DLD1 (cell line): ENCODE measurements at regions not wholly inside any gene's neighbourhood (a gene's known extent, or its start where the extent isn't known, plus 50 kb on each side); places are given as distances from the start of the nearest gene placed in this dataset.

Experiments used
- in situ Hi-C: cut with HindIII; loops from 2 replicates; pipeline ENCODE4 v1.10.0; 2017; ENCODE audit warnings: low sequenced_read_pairs

DNA sequence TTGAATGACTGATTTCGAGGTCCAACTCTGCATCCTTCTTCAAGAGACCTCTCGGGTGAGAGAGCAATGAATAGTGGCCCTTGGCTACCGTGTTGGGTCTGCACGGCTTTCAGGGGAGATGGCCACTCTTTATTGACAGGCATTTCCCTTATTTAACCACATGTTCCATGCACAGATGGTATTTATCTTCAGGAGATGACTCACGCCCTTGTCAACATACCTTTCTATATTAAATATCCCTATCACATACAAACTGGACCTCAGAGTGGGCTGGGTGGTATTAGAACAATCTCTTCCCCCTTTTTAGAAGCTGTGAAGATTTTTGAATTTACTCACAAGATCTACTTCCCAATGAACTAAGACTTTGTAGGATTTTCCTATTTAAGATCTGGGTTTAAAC, 109.6 kb upstream of the CDC42EP3 start:
- in situ Hi-C loops = no loop called here

DNA sequence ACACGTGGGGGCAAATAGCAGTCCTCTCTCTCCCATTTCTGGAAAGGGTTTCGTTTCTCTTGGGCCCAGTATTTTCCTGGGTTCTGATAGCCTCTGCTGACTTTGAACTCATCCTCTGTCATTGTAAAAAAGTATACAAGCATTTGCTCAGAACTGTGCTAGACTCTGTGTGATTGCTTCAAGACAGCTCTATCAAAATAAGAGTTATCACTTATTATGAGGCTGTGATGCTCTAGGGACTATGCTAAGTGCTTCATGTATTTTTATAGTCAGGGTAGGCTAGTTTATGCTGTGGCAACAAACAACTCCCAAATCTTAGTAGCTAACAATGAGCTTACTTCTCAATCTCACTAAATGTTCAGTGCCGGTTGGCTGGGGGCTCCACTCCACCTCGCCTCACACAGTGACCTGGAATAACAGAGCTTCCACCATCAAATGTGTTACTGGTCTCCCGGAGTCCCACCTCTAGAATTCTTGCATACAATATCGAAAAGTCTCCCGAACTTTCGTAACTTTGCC, 110.8 kb upstream of the CDC42EP3 start:
- in situ Hi-C loops = no loop called here

DNA sequence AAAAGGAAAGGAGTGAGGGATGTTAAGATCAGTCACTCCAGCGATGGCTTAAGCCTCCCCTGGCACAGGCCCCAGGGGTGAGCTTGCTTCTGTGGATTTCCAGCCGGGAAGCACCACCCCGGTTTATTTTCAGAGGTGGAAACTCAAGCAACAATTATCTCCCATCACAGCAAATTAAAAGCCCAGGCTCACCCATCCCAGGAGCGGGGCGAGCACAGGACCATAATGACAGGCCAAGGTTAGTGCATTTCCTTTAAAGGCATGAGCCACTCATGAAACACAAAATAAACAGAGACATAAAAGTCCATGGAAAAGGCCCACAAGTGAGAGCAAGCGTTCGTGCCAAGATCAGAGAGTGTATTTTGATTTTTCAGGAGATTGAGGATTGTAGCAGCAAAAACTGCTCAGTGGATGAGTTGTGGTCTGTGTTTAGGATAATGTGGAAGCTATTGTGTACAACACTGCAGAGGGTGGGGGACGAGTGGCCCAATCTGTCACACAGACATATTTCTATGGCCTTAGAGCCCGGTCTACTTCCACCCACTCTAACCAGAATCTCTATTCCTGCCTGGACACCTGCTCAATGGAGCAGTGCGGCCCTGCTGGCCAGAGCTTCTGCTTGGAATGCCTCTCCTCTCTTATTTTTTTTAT, 111.4 kb upstream of the CDC42EP3 start:
- in situ Hi-C loops = no loop called here

DNA sequence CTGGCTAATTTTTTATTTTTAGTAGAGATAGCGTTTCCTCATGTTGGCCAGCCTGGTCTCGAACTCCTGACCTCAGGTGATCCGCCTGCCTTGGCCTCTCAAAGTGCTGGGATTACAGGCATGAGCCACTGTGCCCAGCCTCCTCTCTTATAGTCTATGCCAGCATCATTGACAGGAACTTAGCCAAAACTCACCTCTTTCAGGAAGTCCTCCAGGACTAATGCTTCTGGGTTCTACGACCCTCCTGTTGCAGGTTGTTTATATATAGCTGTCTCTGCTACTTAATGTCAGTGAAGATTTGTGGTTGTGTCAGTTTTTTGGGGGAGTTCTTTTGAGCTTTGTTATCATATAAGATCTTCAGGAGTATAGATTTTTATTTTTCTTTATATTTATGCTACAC, 112.1 kb upstream of the CDC42EP3 start:
- in situ Hi-C loops = no loop called here

DNA sequence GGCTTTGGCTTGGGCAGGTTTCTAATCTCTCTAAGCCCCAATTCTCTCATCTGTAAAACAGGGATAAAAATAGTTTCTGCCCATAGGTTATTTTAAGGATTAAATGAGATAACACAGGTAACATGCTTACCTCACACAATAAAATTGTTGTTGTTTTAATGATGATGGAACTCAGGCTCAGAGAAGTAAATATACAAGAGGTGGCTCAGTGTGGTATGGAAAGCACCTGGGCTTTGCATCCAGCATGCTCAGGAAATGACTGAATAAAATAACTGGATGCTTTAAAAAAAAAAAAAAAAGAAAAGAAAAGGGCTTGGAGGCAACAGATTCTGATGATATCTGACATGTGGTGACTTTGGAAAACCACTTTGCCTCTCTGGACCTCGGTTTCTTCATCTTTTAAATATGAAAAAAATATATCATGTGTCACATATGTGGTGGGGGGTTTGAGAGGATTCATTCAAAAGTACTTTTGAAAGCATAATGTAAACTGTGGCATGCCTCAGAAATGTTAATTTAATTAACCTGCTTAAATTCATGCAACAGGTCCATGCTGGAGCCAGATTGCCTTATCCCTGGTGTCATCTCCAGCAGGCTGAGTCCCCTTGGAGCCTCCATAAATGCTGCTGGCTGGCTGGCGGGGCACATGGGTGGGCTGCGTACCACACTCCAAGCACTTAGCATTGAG, 112.8 kb upstream of the CDC42EP3 start:
- in situ Hi-C loops = no loop called here

DNA sequence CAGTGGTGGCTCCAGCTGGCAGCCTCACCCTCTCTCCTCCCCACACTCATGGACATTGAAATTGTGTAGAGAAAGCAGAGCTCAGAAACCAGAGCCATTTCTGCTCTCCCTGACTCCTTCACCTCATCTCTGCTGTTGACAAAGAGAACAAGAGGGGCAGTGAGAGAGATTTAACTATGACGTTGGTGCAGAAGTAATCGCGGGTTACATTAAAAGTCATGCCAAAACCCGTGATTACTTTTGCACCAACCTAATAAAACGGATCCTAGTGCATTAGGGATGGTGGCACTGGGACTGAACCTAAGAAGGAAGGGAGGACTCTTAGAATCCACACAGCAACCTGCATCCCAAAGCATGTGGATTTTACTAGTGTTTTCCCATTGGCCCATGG, 113.3 kb upstream of the CDC42EP3 start:
- in situ Hi-C loops = no loop called here

DNA sequence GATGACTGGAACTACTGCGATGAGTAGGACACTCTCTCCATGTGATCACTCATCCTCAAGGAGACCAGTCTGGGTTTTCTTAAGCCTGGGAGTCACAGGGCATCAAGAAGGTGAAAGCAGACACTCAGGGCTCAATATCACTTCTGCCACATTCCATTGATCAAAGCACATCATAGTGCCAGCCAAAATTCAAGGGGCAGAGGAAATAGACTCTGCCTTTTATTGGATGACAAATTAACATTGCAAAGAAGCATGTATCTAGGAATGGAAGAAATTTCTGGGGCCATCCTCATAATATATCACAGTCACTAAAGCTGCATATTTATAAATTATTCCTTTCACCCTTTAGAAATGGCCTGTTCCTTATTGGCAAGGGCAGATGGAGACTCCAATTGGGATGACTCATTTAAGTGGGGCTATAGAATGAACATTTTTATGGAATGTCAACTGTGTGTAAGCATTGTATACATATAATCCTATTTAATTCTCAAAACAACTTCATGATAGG, 114.8 kb upstream of the CDC42EP3 start:
- in situ Hi-C loops = no loop called here

DNA sequence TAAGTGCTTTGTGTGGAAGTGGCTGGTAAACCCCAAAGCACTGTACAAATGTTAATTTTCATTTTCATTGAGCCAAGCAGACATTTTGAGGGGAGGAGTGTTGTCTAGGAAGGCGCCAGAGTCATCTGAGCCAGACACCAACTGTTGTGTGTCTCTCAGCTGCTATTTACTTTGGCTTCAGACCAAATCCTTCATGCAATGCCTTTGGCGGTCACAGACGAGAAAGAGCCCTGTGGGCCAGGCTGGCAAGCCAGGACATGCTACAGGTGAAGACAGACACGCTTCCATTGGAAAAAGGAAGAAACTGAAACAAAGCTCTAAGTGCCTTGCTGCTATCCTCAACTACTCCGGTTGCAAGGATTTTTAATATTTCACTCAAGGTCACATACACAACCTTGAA, 115.4 kb upstream of the CDC42EP3 start:
- in situ Hi-C loops = no loop called here

DNA sequence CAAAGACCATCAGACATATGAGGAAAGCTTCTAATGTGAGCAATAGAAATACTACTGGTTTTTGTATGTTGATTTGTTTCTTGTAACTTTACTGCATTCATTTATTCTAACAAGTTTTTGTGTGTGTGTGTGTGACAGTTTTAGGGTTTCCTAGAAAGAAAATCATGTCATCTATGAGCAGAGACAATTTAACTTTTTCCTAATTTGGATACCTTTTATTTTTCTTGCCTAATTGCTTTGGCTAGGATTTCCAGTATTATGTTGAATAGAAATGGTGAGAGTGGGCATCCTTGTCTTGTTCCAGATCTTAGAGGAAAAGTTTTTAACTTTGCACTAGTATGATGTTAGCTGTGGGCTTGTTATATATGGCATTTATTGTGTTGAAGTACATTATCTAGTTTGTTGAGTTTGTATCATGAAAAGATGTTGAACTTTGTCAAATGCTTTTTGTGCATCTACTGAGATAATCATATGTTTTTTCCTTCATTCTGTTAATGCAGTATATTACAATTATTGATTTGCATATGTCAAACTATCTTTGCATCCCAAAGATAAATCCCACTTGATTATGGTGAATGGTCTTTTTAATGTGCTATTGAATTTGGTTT, 117.3 kb upstream of the CDC42EP3 start:
- in situ Hi-C loops = no loop called here

DNA sequence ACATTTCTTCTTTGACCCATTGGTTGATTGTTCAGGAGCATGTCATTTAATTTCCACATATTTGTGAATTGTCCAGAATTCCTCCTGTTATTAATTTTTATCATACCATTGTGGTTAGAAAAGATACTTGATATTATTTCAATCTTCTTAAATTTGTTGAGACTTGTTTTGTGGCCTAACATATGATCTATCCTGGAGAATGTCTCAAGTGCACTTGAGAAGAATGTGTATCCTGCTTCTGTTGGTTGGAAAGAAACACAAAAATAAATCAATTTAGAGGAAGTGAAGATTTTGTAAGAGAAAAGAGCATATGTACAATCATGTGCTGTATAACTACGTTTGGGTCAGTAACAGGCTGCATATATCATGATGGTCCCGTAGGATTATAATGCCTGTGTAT, 118.6 kb upstream of the CDC42EP3 start:
- in situ Hi-C loops = no loop called here

DNA sequence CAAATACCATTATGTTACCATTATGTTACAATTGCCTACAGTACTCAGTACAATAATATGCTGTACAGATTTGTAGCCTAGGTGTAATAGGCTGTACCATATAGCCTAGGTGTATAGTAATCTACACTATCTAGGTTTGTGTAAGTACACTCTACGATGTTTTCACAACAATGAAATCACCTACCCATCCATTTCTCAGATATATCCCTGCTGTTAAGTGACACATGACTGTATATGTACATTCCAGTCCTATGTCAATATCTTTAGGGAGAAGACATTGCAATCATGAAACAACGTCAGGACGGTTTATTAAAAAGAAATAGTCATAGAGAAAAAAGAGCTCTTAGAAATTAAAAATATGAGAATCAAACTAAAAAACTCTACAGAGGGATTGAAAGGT, 119.0 kb upstream of the CDC42EP3 start:
- in situ Hi-C loops = no loop called here

DNA sequence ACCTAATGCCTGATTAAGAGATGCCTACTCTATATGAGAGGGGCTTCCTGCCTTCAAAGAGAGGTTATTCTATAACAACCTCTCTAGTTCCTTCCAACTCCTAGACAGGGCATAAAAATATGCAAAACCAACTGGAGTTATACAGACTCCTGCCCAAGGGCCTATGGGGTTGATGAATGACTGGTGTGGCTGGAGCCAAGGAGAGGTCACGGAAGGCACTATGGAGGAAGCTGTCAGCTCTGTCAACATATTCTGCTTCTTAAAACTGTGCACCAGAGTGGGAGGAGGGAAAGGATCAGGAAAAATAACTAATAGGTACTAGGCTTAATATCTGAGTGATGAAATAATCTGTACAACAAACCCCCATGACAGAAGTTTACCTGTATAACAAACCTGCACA, 120.9 kb upstream of the CDC42EP3 start:
- in situ Hi-C loops = no loop called here

DNA sequence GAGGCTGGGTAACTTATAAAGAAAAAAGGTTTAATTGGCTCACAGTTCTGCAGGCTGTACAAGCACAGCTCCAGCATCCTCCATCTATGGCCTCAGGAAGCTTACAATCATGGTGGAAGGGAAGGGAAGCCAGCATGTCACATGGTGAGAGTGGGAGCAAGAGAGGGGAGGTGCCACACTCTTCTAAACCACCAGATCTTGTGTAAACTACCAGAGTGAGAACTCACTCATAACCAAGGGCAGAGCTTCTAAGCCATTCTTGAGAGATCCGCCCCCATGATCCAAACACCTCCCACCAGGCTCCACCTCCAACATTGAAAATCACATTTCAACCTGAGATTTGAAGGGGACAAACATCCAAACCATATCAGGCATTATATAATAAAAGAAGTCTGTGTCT, 121.6 kb upstream of the CDC42EP3 start:
- in situ Hi-C loops = no loop called here

DNA sequence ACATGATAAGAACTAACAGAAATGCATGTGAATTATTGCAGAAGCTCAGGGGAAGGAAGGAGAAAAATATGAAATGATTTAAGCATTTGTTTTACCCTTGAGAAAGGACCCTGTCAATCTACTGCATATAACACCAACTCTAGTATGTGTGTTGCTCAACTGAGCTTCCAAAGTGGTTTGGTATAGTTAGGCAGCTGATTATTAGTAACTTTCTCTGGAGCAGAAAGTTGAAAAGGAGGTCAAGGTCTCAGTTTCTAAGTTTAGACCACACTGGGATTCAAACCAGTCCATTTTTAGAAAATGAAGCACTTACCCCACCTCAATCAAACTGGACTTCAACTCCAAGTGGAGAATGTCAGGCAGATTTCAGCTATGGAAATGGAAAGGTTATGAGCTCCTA, 123.3 kb upstream of the CDC42EP3 start:
- in situ Hi-C loops = no loop called here

DNA sequence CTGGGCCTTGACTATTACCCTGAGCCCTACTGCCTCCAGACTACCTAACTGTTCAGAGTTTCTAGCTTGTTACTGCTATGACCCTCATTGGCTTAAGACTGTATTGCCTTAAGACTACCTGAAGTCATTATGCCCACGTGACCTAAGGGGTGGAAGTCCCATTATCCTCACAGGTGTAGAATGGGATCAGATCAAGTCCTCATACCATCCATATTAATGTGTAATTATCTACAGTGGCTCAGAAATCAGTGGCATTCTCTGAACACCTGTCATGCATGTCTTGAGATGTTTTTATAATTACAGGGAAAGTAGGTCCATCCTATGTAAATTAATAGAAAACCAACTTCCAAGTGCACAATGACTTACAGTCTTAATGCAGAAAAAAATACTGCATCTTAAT, 124.0 kb upstream of the CDC42EP3 start:
- in situ Hi-C loops = no loop called here

DNA sequence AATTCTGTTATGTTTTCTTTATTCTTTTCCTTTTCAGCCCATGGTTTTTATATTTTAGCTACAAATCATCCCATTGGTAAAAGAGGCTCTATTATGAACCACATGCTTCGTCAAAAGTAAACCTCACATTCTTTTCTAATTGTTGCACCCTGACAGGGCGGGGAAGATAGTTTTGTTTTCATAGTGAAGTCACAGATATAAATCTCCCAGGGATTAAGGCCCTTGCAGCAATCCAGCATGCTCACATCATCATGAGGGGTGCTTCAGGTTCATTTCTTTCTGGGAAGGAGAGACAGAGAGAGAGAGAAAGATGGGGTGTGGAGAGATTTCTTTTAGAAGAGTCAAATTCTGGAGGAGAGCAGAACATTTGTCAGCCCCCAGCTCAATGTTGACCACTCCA, 124.5 kb upstream of the CDC42EP3 start:
- in situ Hi-C loops = no loop called here

DNA sequence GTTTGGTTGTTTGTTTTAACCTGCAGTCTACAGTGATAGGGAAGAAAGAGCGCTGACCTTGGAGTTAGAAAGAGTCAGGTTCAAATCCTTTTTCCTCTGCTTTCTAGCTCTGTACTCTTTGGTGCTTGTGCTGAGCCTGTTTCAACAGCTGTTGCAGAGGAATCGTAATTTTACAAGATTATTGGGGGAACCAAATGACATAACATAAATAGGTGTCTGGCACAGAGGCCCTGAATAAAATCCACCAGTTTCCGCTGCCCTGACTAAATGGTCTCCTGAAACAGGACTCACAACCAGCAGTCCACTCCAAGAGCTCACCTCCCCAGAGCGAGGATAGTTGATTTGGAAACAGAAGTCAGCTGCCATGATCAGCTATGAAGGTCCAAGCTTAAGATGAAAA, 125.0 kb upstream of the CDC42EP3 start:
- in situ Hi-C loops = no loop called here

DNA sequence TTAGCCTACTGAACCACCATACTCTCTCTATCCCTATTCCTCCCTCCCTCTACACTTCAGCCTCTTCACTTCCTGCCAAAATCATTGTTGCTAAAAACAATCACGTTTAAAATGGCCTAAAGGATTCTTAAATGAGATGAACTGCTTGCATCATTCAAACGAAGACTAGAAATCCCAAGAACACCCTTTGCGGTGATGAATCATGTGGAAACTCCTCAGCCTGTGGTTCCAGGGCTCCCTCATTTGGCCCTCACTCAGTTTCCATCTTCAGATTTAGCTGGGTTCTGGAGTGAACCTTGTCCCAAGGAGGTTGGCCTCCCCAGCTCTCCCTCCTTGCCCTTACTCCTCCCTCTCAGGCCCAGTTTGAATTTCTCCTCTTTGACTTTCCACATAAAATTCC, 125.6 kb upstream of the CDC42EP3 start:
- in situ Hi-C loops = no loop called here

DNA sequence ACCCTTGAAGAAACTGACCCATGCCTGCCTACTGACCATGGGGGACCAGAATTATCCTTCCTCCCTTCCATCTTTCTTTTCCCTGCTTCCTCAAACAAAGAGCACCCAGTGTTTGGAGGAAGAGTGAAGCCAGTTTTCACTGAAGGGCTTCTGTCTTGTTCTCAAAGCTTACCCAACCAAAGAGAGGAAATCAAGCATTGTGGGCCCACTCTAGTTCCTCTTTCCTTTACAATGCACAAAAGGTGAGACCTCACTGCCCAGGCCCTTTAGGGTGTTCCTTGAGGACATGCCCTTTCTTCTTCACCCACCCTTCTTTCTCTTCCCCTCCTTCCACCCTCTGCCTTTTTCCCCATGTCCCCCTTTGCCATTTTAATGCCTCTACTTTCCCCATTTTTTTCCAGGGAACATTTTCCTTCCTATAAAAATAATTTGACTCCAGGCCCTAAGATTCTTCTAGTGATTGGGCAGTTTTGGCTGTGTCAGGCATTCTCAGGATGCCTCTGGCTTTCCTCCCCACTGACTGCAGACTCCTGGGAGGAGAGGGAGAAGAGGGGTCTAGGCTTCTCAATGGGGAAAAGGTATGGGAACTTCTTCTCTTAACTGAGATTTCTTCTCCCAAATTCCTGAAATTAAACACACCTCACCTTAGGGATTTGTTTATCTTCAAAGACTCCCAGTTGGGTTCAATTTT, 126.6 kb upstream of the RMDN2 start:
- in situ Hi-C loops = no loop called here

DNA sequence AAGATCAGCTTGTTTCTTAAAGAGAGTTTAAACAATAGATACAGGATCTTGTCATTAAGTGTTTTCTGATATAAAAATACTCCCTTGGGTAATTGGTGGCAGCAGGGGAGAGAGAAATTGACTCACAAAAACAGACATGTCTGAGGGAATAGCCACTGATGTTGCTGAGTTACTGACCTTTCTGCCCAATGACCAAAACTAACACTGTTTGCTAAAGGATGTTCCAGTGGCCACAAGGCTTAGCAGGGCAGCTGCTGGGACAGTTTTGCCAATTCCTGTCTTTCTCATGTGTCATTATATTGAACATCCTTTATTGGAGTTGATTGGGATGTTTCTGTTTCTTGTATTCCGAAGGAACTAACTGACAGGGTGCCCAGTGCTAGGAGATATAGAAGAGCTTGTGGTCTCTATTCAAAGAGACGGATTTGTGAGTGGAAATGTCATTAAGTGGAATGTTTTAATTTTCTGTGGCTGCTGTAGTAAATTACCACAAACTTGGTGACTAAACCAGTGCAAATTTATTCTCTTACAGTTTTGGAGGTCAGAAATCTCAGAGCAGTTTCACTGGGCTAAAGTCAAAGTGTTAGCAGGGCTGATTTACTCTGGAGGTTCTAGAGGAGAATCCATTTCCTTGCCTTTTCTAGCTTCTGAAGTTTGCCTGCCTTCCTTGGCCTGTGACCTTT, 124.8 kb upstream of the RMDN2 start:
- in situ Hi-C loops = no loop called here

DNA sequence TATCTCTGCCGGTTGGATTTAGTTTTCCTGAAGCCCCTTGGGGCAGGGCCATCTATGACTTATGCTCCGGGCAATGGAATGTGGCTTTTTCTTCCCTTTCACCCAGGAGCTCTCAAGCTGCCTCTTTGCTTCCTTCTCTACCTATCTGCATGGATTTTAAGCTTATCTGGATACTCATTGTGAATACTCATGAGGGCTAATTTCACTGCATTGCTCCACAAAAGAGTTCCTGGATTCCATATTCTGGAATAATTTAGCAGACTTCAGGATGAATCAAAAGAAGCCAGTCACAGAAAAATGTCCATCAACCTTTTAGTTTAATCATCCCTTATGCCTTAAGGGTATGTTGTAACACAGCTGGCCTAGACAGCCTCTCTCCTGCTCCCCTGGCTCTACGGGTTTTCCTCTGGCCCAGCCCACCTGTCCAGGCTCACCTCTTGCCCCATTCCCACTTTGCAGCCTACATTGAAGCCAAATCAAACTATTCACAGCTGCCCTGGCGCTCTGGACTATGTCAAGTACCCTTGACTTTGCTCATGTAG, 122.8 kb upstream of the RMDN2 start:
- in situ Hi-C loops = no loop called here
